ENCODE measurements at regions not wholly inside any gene's neighbourhood (a gene's known extent, or its start where the extent isn't known, plus 50 kb on each side); places are given as distances from the start of the nearest gene placed in this dataset.

GRCh38 chr5:125125031-125125823, 378.8 kb upstream of the ZNF608 start:
- no peak overlapping the region for H3K4me3 ChIP-seq (ENCODE audit: control insufficient read depth, low read depth, low read length)
- no peak for DNase-seq (ENCODE audit: low read depth)
- TF ChIP-seq CTCF (conservative IDR thresholded peaks at IDR 0.05; ENCODE audit: control insufficient read depth, insufficient read depth, low read depth, low read length): no peak

- H3K4me3 ChIP-seq (ENCODE audit: control insufficient read depth, low read depth, low read length): no peak overlapping the region
- no peak for TF ChIP-seq CTCF (conservative IDR thresholded peaks at IDR 0.05; ENCODE audit: control insufficient read depth, insufficient read depth, low read depth, low read length)
- no peak for DNase-seq (ENCODE audit: low read depth)
Observed at GRCh38 chr5:125126050-125126449, 379.6 kb upstream of the ZNF608 start.

- H3K4me3 ChIP-seq (ENCODE audit: control insufficient read depth, low read depth, low read length): no peak overlapping the region
- no peak for TF ChIP-seq CTCF (conservative IDR thresholded peaks at IDR 0.05; ENCODE audit: control insufficient read depth, insufficient read depth, low read depth, low read length)
- no peak for DNase-seq (ENCODE audit: low read depth)
Observed at GRCh38 chr5:125129151-125129806, 382.8 kb upstream of the ZNF608 start.

- no peak for DNase-seq (ENCODE audit: low read depth)
- TF ChIP-seq CTCF (conservative IDR thresholded peaks at IDR 0.05; ENCODE audit: control insufficient read depth, insufficient read depth, low read depth, low read length): no peak
- H3K4me3 ChIP-seq (ENCODE audit: control insufficient read depth, low read depth, low read length): no peak overlapping the region
Observed at GRCh38 chr5:125130591-125130990, 384.2 kb upstream of the ZNF608 start.

- H3K4me3 ChIP-seq (ENCODE audit: control insufficient read depth, low read depth, low read length): no peak overlapping the region
- TF ChIP-seq CTCF (conservative IDR thresholded peaks at IDR 0.05; ENCODE audit: control insufficient read depth, insufficient read depth, low read depth, low read length): no peak
- DNase-seq (ENCODE audit: low read depth): peak; percentile 85
Observed at GRCh38 chr5:125134216-125135081, 388.0 kb upstream of the ZNF608 start.

- no peak for TF ChIP-seq CTCF (conservative IDR thresholded peaks at IDR 0.05; ENCODE audit: control insufficient read depth, insufficient read depth, low read depth, low read length)
- H3K4me3 ChIP-seq (ENCODE audit: control insufficient read depth, low read depth, low read length): no peak overlapping the region
- DNase-seq (ENCODE audit: low read depth): no peak
Observed at GRCh38 chr5:125137535-125137934, 391.1 kb upstream of the ZNF608 start.

Measured in fibroblast of mammary gland (primary cell).